G401 (cell line): ENCODE measurements at regions not wholly inside any gene's neighbourhood (a gene's known extent, or its start where the extent isn't known, plus 50 kb on each side); places are given as distances from the start of the nearest gene placed in this dataset.
"Not testable (repeated sequence)": the region's sequence is repeated elsewhere in the genome, so short reads cannot be mapped to it uniquely, and the experiment has no call there.

Source experiments
- DNase-seq: peaks from one replicate; pipeline ENCODE4 v3.0.0-alpha.2; 2015; ENCODE audit warnings: low spot score
- in situ Hi-C: cut with HindIII; loops from 2 replicates; pipeline ENCODE4 v1.10.0; 2016; ENCODE audit warnings: low sequenced_read_pairs, mixed read lengths

DNA sequence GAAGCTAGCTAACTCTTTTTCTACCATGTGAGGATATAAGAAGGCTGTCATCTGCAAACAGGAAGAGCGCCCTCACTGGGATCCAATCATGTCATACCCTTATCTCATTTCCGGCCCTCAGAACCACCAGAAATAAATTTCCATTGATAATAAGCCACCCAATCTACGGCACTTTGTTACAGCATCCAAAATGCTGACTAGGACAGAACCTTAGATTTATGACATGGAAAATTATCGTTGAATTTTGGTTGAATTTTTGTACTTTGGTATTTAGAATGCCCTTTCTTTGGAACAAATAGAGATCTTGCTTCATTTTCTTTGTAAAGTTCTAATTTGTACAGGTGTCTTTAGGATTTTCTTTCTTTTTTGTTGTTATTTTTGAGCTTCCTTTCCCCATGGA is 53.3 kb upstream of the CYLC2 start:
- no peak for DNase-seq
- in situ Hi-C loops: no loop called here

- in situ Hi-C loops: no loop called here
- DNase-seq: no peak
These were observed 72.6 kb upstream of the CYLC2 start for GRCh38 chr9:102922526-102922925.

- no peak for DNase-seq
- in situ Hi-C loops: no loop called here
These were observed 83.9 kb upstream of the CYLC2 start for GRCh38 chr9:102911185-102911584.

- in situ Hi-C loops, DNase-seq: not testable (repeated sequence)
These were observed 89.3 kb upstream of the CYLC2 start for GRCh38 chr9:102905795-102906194.

GRCh38 chr9:102892025-102892424 is 103.1 kb upstream of the CYLC2 start:
- DNase-seq: no peak
- in situ Hi-C loops: no loop called here

DNA sequence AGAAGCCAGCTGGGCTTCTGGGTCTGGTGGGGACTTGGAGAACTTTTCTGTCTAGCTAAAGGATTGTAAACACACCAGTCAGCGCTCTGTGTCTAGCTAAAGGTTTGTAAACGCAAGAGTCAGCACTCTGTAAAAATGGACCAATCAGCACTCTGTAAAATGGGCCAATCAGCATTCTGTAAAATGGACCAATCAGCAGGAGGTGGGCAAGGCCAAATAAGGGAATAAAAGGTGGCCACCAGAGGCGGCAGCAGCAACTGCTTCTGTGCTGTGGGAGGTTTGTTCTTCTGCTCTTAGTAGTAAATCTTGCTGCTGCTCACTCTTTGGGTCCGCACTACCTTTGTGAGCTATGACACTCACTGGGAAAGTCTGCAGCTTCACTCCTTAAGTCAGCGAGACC is 106.4 kb upstream of the CYLC2 start:
- in situ Hi-C loops, DNase-seq: not testable (repeated sequence)

- DNase-seq: no peak
- in situ Hi-C loops: no loop called here
These were observed 119.4 kb upstream of the CYLC2 start for GRCh38 chr9:102875687-102876086.

- in situ Hi-C loops: no loop called here
- no peak for DNase-seq
These were observed 127.6 kb upstream of the CYLC2 start for GRCh38 chr9:102867488-102867887.

DNA sequence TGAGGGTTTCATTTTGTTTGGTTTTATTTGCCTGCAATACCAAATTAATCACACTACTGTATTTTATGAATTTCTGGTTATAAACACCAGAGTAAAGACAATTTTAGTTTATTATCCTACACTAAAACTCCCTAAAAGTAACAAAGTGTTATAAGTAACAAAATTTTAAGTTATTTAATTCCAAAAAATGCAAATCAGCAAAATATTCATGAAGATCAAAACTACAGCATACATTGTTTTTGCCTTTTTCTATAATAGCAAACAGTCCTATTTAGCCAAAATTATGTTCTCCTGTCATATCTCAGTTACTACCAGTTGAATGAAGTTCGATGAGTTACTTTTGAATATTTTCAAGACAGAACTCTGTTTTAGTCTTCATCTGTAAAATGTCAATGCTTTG is 132.7 kb upstream of the CYLC2 start:
- DNase-seq: no peak
- in situ Hi-C loops: no loop called here

- no peak for DNase-seq
- in situ Hi-C loops: no loop called here
These were observed 139.5 kb upstream of the CYLC2 start for GRCh38 chr9:102855641-102856040.

- in situ Hi-C loops: no loop called here
- DNase-seq: no peak
These were observed 149.2 kb upstream of the CYLC2 start for GRCh38 chr9:102845827-102846371.

DNA sequence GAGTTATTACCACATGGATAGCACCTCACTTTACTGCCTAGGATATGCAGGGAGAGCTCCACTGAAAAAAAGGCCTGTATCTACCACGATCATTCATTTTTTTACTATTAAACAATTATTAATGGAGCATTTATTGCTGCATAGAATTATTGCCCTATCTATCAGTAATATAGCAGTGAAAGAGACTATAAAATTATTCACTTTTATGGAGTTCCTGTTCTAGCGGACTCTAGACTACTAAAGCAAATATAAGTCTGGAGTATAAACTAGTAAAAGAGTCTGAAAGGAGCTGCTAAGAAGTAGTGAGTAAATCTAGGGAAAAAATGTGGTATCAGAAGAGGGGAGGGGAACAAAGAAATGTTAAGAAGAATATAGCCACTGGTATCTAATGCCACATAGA is 150.4 kb upstream of the CYLC2 start:
- no peak for DNase-seq
- in situ Hi-C loops: no loop called here

DNA sequence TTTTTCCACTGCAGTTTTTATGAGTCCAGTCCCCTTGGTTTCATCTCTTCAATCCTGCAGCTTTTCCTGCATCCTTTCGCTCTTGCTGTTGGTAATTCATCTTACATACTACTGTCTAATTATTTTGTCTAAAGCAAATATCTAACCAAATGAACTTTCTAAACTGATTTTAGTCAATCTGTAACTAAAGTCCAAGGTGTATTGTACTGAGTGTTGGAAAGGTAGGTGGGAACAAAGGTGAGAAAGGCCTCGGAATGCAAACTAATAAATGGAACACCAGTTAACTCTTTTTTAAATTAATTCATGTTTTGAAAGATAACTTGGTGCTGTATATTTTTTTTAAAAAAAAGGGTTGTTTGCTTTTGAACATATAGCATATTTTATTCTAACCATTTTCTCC is 152.7 kb upstream of the CYLC2 start:
- in situ Hi-C loops: no loop called here
- no peak for DNase-seq

DNA sequence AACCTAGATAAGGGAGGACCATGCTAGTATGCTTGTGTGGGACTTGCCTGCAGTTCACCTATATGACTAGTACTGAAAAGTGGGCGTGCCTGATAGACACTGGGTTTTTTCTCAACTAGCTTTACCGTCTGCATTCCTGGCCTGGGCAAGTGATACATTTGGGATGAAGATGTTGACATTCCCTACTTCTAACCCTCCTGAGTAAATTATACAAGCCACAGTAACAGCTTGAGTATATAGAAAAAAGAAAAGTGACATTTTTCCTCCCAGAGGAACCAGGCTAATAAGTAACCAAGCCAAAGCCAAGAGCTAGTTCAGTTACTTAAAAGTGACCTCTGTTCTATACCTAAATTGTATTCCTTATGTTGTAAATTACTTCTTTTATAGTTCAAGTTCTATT is 153.8 kb upstream of the CYLC2 start:
- in situ Hi-C loops: no loop called here
- DNase-seq: no peak

DNA sequence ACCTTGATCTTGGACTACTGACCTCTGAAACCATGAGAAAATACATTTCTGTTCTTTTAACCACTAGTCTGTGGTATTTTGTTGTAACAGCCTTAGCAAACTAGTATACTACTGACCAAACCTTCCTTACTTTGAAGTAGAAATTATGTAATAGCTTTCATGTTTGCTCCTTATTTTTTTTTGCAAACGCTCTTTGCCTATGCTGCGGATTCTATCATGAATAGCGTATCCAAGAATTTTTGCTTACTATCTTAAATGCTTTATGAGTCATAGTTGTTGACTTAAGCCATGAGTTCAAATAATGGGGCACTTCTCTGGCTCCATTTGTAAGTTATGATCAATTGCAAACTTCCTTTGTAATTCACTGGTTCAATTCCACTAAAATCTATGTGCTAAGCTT is 154.8 kb upstream of the CYLC2 start:
- in situ Hi-C loops: no loop called here

GRCh38 chr9:102832814-102833213 is 162.3 kb upstream of the CYLC2 start:
- in situ Hi-C loops: no loop called here

More for the DNA sequence above, 154.8 kb upstream of the CYLC2 start:
- DNase-seq: no peak

DNA sequence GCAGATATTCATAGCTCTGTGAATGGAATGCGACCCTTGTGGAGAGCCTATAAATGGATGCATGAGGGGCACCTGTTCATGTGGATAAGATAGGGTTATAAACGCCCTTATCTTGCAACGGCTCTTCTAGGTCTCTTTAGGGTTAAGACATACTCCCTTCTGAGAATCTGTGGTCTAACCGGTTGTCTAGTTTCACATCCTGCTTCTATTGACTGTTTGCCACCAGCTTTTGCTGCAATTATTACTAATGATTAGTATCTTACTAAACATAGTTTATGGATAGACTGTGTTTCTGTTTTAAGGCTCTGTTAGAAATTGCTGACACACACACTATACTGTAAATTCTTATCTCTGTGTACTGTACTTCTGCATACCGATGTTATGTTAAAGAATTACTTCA is 198.9 kb upstream of the CYLC2 start:
- in situ Hi-C loops: no loop called here
- DNase-seq: no peak

More at GRCh38 chr9:102832814-102833213, 162.3 kb upstream of the CYLC2 start:
- no peak for DNase-seq

- no peak for DNase-seq
- in situ Hi-C loops: no loop called here
These were observed 199.6 kb upstream of the CYLC2 start for GRCh38 chr9:102795532-102795931.

GRCh38 chr9:102779356-102779755 is 215.8 kb upstream of the CYLC2 start:
- in situ Hi-C loops: no loop called here
- no peak for DNase-seq

DNA sequence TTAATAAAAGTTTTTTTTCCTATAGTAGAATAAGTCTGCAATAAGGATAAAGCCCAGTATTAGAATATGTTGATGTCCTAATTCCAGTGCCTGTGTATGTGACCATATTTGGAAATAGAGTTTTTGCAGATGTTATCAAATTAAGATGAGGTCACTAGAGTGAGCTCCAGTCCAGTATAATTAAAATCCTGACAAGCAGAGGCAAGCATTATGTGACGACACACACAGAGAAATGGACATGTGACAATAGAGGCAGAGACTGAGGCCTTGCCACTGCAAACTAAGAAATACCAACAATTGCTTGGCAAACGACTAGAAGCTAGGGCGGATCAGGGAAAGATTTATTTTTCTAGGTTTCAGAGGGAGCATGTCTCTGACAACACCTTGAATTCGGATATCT is 216.4 kb upstream of the CYLC2 start:
- in situ Hi-C loops: no loop called here

DNA sequence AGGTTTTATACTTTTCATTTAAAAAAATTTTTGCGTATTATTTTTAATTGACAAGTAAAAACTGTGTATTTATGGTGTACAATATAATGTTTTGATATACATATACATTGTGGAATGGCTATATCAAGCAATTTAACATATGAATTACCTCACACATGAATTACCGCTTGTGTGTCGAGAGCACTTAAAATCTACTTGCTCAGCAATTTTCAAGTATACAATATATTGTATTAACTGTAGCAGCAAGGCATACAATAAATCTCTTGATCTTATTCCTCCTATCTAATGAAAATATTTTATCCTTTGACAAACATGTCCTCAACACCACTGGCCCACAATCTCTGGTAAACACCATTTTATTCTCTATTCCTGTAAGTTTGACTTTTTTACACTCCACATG is 224.4 kb upstream of the CYLC2 start:
- DNase-seq: no peak
- in situ Hi-C loops: no loop called here

More for the DNA sequence above, 216.4 kb upstream of the CYLC2 start:
- no peak for DNase-seq

DNA sequence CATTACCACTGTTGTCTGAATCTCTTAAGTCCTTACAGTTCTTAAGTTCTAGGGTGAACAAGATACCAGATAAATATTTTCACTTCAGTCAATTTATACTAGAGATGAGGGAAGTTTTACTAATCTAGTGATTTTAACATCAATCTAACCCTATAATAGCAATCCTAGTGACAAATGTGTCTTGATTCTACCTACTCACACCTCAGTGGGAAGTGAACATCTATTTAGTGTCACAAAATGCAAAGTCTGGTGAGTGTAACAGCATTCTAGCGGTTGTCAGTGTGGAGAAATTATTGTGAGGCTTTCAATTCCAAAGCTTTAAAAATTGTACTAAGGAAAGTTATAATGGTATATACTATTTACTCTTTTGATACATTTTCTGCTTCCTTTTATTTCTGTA is 225.8 kb upstream of the CYLC2 start:
- in situ Hi-C loops: no loop called here
- DNase-seq: no peak
